Breast epithelium (tissue), 4 donors: ENCODE measurements at regions not wholly inside any gene's neighbourhood (a gene's known extent, or its start where the extent isn't known, plus 50 kb on each side); places are given as distances from the start of the nearest gene placed in this dataset.
"Not testable (repeated sequence)": the region's sequence is repeated elsewhere in the genome, so short reads cannot be mapped to it uniquely, and the experiment has no call there.

ENCODE experiments used
- DNase-seq, 2 donors: peaks; one replicate each; pipeline ENCODE4 v3.0.0-alpha.2; 2019; ENCODE audit warnings: low spot score in 2 of 2
- H3K27ac ChIP-seq, 2 donors: fragments of 200-600 bp; sonication (generic) in 1 of 2; one replicate each; pipeline ENCODE4 v1.5.1; 2016 to 2019; ENCODE audit warnings: mild to moderate bottlenecking in 1 of 2
- H3K27me3 ChIP-seq, 2 donors: fragments of 200-600 bp; sonication (generic) in 1 of 2; one replicate each; pipeline versions ENCODE4 v1.5.1 to v1.6.0; 2017 to 2019; ENCODE audit warnings: control low read depth in 1 of 2, mild to moderate bottlenecking in 1 of 2
- H3K36me3 ChIP-seq: fragments of 200-600 bp; one replicate; pipeline ENCODE4 v1.5.1; 2019
- H3K4me1 ChIP-seq, 2 donors: fragments of 200-600 bp; sonication (generic); one replicate each; pipeline ENCODE4 v1.5.1; 2016 to 2019; ENCODE audit warnings: control low read depth in 1 of 2
- H3K4me3 ChIP-seq, 3 donors: fragments of 200-600 bp; sonication (generic); 1 replicate in 2 of 3; 2 replicates in 1 of 3; pipeline ENCODE4 v1.5.1; 2016 to 2019; ENCODE audit warnings: mild to moderate bottlenecking in 3 of 3, moderate library complexity in 2 of 3
- H3K9me3 ChIP-seq, 2 donors: fragments of 200-600 bp; sonication (generic) in 1 of 2; one replicate each; pipeline ENCODE4 v1.5.1; 2016 to 2019; ENCODE audit warnings: control low read depth in 1 of 2
- CTCF ChIP-seq, 3 donors: fragments of 450-650 bp; IDR thresholded peaks; one replicate each; pipeline ENCODE4 v1.5.1; 2016 to 2017; ENCODE audit warnings: antibody characterized with exemption in 3 of 3, mild to moderate bottlenecking in 3 of 3, moderate library complexity in 3 of 3
- POLR2A ChIP-seq: fragments of 450-650 bp; IDR thresholded peaks from one replicate; pipeline ENCODE4 v1.6.1; 2016; ENCODE audit warnings: antibody characterized with exemption, mild to moderate bottlenecking, moderate library complexity
- POLR2AphosphoS5 ChIP-seq, 3 donors: sonication (generic); formaldehyde crosslinking; IDR thresholded peaks; one replicate each; pipeline ENCODE4 v1.6.1; 2017; ENCODE audit warnings: antibody characterized with exemption in 3 of 3
- intact Hi-C: fragments of 100-400 bp; cut with DNase I; formaldehyde crosslinking; loops from one replicate; pipeline ENCODE4 v1.15.1; 2023; ENCODE audit warnings: low total_unique reads

- Histone ChIP-seq H3K4me3 (no peak overlapping the region), H3K27me3 (no peaks in the 10 kb centered on the region), H3K27ac (no peak overlapping the region), H3K36me3 (no peaks in the 10 kb centered on the region), H3K9me3 (peaks cover 0 to 3% of the 10 kb centered on the region in 2 donors), H3K4me1 (no peaks in the 10 kb centered on the region)
- no peak for DNase-seq
- intact Hi-C loops: no loop called here
- no peak for TF ChIP-seq POLR2AphosphoS5 (IDR thresholded peaks at IDR 0.05)
- no peak for TF ChIP-seq CTCF (IDR thresholded peaks at IDR 0.05)
- no peak for TF ChIP-seq POLR2A
Measured at GRCh38 chr14:85180876-85181275, 349.1 kb upstream of the FLRT2 start.

DNA sequence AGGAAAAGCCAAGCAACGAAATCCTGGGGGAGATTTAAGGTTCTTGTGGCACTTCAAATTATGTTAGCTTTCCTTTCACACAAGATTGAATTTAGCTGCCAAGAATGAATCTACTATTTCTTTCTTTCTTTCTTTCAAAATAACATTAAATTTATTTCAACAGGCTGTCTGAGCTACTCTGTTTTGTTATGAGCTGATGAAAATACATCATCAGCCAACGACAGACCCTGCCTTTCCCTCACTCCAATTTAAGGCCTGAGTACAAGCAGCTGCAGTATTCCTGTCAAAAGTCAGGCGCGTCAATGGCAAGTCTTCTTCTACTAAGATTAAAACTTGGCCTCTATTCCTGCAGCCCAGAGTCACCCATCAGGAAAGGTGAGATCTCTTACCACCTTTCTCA lies 347.7 kb upstream of the FLRT2 start:
- intact Hi-C loops: no loop called here
- Histone ChIP-seq H3K36me3 (no peaks in the 10 kb centered on the region), H3K27ac (no peak overlapping the region), H3K4me3 (no peak overlapping the region), H3K27me3 (no peaks in the 10 kb centered on the region), H3K9me3 (peaks cover 0 to 3% of the 10 kb centered on the region in 2 donors), H3K4me1 (no peaks in the 10 kb centered on the region)
- DNase-seq: no peak
- no peak for TF ChIP-seq POLR2AphosphoS5 (IDR thresholded peaks at IDR 0.05)
- no peak for TF ChIP-seq CTCF (IDR thresholded peaks at IDR 0.05)
- no peak for TF ChIP-seq POLR2A

DNA sequence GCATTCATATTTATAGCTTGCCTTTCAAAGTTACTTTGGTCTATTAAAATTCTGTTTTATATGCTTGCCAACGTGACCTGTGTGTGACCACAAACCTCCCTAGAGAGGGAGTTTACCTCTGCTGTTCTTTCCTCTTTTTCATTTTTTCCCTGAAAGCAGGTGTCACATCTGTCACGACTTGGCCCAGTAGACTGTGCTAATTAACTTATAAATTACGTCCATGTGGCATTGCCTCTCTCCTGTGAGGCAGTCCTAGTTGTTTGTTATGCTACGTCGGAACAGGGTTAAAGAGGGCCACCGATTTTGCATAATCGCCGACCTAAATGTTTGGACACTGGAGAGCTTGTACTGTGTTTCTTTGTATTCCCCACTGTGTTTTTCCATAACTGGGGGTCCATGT lies 343.9 kb upstream of the FLRT2 start:
- H3K36me3 ChIP-seq: no peaks in the 10 kb centered on the region
- H3K9me3 ChIP-seq: no peaks in the 10 kb centered on the region
- no peaks in the 10 kb centered on the region for H3K27me3 ChIP-seq
- H3K27ac ChIP-seq: no peak overlapping the region
- H3K4me3 ChIP-seq: no peak overlapping the region
- H3K4me1 ChIP-seq: no peaks in the 10 kb centered on the region
- TF ChIP-seq POLR2AphosphoS5 (IDR thresholded peaks at IDR 0.05) (no peak), POLR2A (no peak), CTCF (IDR thresholded peaks at IDR 0.05) (no peak)
- DNase-seq: no peak
- intact Hi-C loops: no loop called here

DNA sequence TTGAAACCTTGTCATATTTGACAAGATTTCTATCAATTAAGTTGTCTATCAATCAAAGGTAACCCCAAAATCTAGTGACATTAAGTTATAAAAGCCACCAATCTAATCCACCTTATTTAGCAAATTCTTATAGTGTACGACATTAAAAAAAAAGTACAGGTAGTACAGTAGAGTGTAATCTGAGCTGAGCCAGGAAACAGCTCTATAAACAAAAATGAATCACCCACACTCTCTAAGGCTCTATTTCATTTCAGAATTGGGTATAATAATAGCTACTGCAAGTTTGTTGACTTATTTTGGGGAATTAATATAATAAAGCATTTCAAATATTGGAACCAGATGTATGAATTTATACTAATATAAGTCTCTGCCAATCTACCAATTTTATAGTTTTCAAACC lies 342.4 kb upstream of the FLRT2 start:
- no peaks in the 10 kb centered on the region for H3K9me3 ChIP-seq
- no peaks in the 10 kb centered on the region for H3K27me3 ChIP-seq
- TF ChIP-seq POLR2AphosphoS5 (IDR thresholded peaks at IDR 0.05) (no peak), POLR2A (no peak), CTCF (IDR thresholded peaks at IDR 0.05) (no peak)
- H3K27ac ChIP-seq: no peak overlapping the region
- H3K36me3 ChIP-seq: no peaks in the 10 kb centered on the region
- no peak overlapping the region for H3K4me3 ChIP-seq
- H3K4me1 ChIP-seq: no peaks in the 10 kb centered on the region
- DNase-seq: no peak
- intact Hi-C loops: no loop called here

DNA sequence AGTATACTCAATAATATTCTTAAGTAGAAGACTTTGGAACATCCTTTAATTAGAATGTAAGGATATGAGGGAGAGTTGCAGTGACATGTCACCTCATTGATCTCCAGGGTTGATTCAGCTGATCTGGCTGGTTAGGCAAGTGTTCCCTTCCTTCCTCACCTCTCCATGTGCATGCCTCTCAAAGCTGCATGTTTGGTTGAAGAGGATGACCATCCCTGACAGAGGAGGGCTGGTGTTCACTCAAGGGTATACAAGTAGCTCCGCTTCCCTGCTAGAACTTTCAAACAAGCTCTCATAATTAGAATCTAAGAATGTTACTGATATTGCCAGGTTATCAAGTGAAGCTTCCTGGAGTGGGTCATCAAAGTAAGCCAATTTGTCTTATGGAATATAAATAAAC lies 341.1 kb upstream of the FLRT2 start:
- no peaks in the 10 kb centered on the region for H3K9me3 ChIP-seq
- no peaks in the 10 kb centered on the region for H3K36me3 ChIP-seq
- no peaks in the 10 kb centered on the region for H3K27me3 ChIP-seq
- intact Hi-C loops: no loop called here
- H3K4me3 ChIP-seq: no peak overlapping the region
- no peaks in the 10 kb centered on the region for H3K4me1 ChIP-seq
- TF ChIP-seq POLR2AphosphoS5 (IDR thresholded peaks at IDR 0.05): no peak
- TF ChIP-seq CTCF (IDR thresholded peaks at IDR 0.05): no peak
- no peak for TF ChIP-seq POLR2A
- DNase-seq: no peak
- no peak overlapping the region for H3K27ac ChIP-seq

GRCh38 chr14:85189253-85189652 lies 340.7 kb upstream of the FLRT2 start:
- intact Hi-C loops, H3K4me3 ChIP-seq, H3K27ac ChIP-seq, H3K9me3 ChIP-seq, H3K4me1 ChIP-seq, DNase-seq, H3K27me3 ChIP-seq, H3K36me3 ChIP-seq: not testable (repeated sequence)
